ENCODE measurements at regions not wholly inside any gene's neighbourhood (a gene's known extent, or its start where the extent isn't known, plus 50 kb on each side); places are given as distances from the start of the nearest gene placed in this dataset.

- DNase-seq: peak; percentile 67
Measured at GRCh38 chr11:86193297-86194095, 51.1 kb upstream of the EED start.

GRCh38 chr11:86192519-86193257 lies 51.9 kb upstream of the EED start:
- no peak for DNase-seq

- DNase-seq: no peak
Measured at GRCh38 chr11:86191874-86192273, 52.7 kb upstream of the EED start.

- no peak for DNase-seq
Measured at GRCh38 chr11:86187027-86187426, 57.5 kb upstream of the EED start.

- no peak for DNase-seq
Measured at GRCh38 chr11:86186386-86186785, 58.2 kb upstream of the EED start.

GRCh38 chr11:86185381-86185750 lies 59.2 kb upstream of the EED start:
- no peak for DNase-seq

GRCh38 chr11:86184728-86185380 lies 59.7 kb upstream of the EED start:
- DNase-seq: no peak

GRCh38 chr11:86183694-86184093 lies 60.9 kb upstream of the EED start:
- DNase-seq: peak; percentile 69

- peak; percentile 92 for DNase-seq
Measured at GRCh38 chr11:86182976-86183584, 61.5 kb upstream of the EED start.

- DNase-seq: no peak
Measured at GRCh38 chr11:86181379-86181778, 63.2 kb upstream of the EED start.

- no peak for DNase-seq
Measured at GRCh38 chr11:86180851-86181250, 63.7 kb upstream of the EED start.

GRCh38 chr11:86180423-86180822 lies 64.1 kb upstream of the EED start:
- DNase-seq: no peak

GRCh38 chr11:86179646-86180064 lies 64.9 kb upstream of the EED start:
- DNase-seq: no peak

- DNase-seq: no peak
Measured at GRCh38 chr11:86177302-86177701, 67.3 kb upstream of the EED start.

- peak; percentile 75 for DNase-seq
Measured at GRCh38 chr11:86176165-86176884, 68.2 kb upstream of the EED start.

- DNase-seq: no peak
Measured at GRCh38 chr11:86175626-86176025, 68.9 kb upstream of the EED start.

GRCh38 chr11:86175191-86175590 lies 69.4 kb upstream of the EED start:
- DNase-seq: no peak

- no peak for DNase-seq
Measured at GRCh38 chr11:86174101-86175046, 70.2 kb upstream of the EED start.

- no peak for DNase-seq
Measured at GRCh38 chr11:86172894-86173293, 71.7 kb upstream of the EED start.

GRCh38 chr11:86171627-86172026 lies 72.9 kb upstream of the EED start:
- no peak for DNase-seq

GRCh38 chr11:86167499-86168164 lies 76.9 kb upstream of the EED start:
- no peak for DNase-seq

Data from stimulated activated CD8-positive, alpha-beta memory T cell treated with anti-CD3 and anti-CD28 coated beads, Interleukin-4, amount 100 ng/mL, for 48 hours (primary cell).